Upper lobe of left lung (tissue), 6 donors: ENCODE measurements at regions not wholly inside any gene's neighbourhood (a gene's known extent, or its start where the extent isn't known, plus 50 kb on each side); places are given as distances from the start of the nearest gene placed in this dataset.
"Not testable (repeated sequence)": the region's sequence is repeated elsewhere in the genome, so short reads cannot be mapped to it uniquely, and the experiment has no call there.

Experiments
- ATAC-seq, 2 donors: fragments of 200-7000 bp; cut with Tn5 transposase; one replicate each; pipeline ENCODE4 v1.9.1; 2022; ENCODE audit warnings: mild to moderate bottlenecking in 2 of 2, moderate library complexity in 2 of 2; ENCODE audit not compliant: low FRiP score in 2 of 2
- DNase-seq, 2 donors: peaks; one replicate each; pipeline ENCODE4 v3.0.0-alpha.2; 2019 to 2020
- H3K27ac ChIP-seq, 4 donors: fragments of 200-600 bp; sonication (generic); one replicate each; pipeline ENCODE4 v1.5.1; 2016 to 2019
- H3K27me3 ChIP-seq, 4 donors: fragments of 200-600 bp; sonication (generic); one replicate each; pipeline ENCODE4 v1.5.1; 2017 to 2019
- H3K36me3 ChIP-seq, 4 donors: fragments of 200-600 bp; sonication (generic); one replicate each; pipeline ENCODE4 v1.5.1; 2016 to 2019
- H3K4me1 ChIP-seq, 4 donors: fragments of 200-600 bp; sonication (generic); one replicate each; pipeline ENCODE4 v1.5.1; 2018 to 2019
- H3K4me3 ChIP-seq, 4 donors: fragments of 200-600 bp; sonication (generic); one replicate each; pipeline ENCODE4 v1.5.1; 2017 to 2019; ENCODE audit warnings: mild to moderate bottlenecking in 2 of 4, moderate library complexity in 1 of 4
- H3K9me3 ChIP-seq, 4 donors: fragments of 200-600 bp; sonication (generic); one replicate each; pipeline ENCODE4 v1.5.1; 2018 to 2019
- CTCF ChIP-seq, 6 experiments: fragments of 450-650 bp in 4 of 6; fragments of 200-600 bp in 2 of 6; sonication (generic) in 2 of 6; IDR thresholded peaks; one replicate each; pipeline ENCODE4 v1.5.1; 2016 to 2019; ENCODE audit warnings: antibody characterized with exemption in 6 of 6
- EP300 ChIP-seq, 4 donors: sonication (generic); formaldehyde crosslinking; IDR thresholded peaks; one replicate each; pipeline ENCODE4 v1.5.1; 2017; ENCODE audit warnings: antibody characterized with exemption in 4 of 4, control low read depth in 2 of 4
- POLR2A ChIP-seq, 4 donors: fragments of 450-650 bp; IDR thresholded peaks; one replicate each; pipeline ENCODE4 v1.5.1; 2016 to 2017; ENCODE audit warnings: antibody characterized with exemption in 4 of 4, mild to moderate bottlenecking in 2 of 4
- POLR2AphosphoS5 ChIP-seq, 2 donors: sonication (generic); formaldehyde crosslinking; IDR thresholded peaks; one replicate each; pipeline ENCODE4 v1.5.1; 2017; ENCODE audit warnings: antibody characterized with exemption in 2 of 2
- WGBS, 2 donors: methylation state at CpG; one replicate each; pipeline ENCODE4 v1.1.5; 2017 to 2018; 5-methylcytosine and 5-hydroxymethylcytosine counted together
- donor health status: DM: no; HTN: no; CAD: no; lungs with moderate emphysema.
- donor health status: DM: no; HTN: yes; CAD: no; lungs with severe emphysema.

- TF ChIP-seq EP300 (IDR thresholded peaks at IDR 0.05): no peak
- no peak for TF ChIP-seq POLR2AphosphoS5 (IDR thresholded peaks at IDR 0.05)
- TF ChIP-seq POLR2A (IDR thresholded peaks at IDR 0.05): no peak
- TF ChIP-seq CTCF (IDR thresholded peaks at IDR 0.05): no peak
- Histone ChIP-seq H3K4me1 (no peaks in the 10 kb centered on the region), H3K9me3 (peaks cover 0 to 13% (median 3%) of the 10 kb centered on the region in 4 donors), H3K27ac (no peak overlapping the region), H3K27me3 (no peaks in the 10 kb centered on the region), H3K4me3 (no peak overlapping the region), H3K36me3 (no peaks in the 10 kb centered on the region)
- 41 to 65% methylated on average over 2 of the region's 2 CpGs for WGBS, 2 donors
- DNase-seq: no peak
- ATAC-seq: no peak
Observed at GRCh38 chr2:5021136-5021535, 671.0 kb upstream of the SOX11 start.

GRCh38 chr2:5022061-5022460, 670.1 kb upstream of the SOX11 start:
- no peaks in the 10 kb centered on the region for H3K4me1 ChIP-seq
- no peak overlapping the region for H3K4me3 ChIP-seq
- H3K27ac ChIP-seq: no peak overlapping the region
- no peak for TF ChIP-seq POLR2A (IDR thresholded peaks at IDR 0.05)
- TF ChIP-seq CTCF (IDR thresholded peaks at IDR 0.05): no peak
- no peak for TF ChIP-seq EP300 (IDR thresholded peaks at IDR 0.05)
- no peak for TF ChIP-seq POLR2AphosphoS5 (IDR thresholded peaks at IDR 0.05)
- no peak for ATAC-seq
- H3K27me3 ChIP-seq: no peaks in the 10 kb centered on the region
- peaks cover 0 to 13% (median 3%) of the 10 kb centered on the region in 4 donors for H3K9me3 ChIP-seq
- DNase-seq: no peak
- no peaks in the 10 kb centered on the region for H3K36me3 ChIP-seq
- 94 to 95% methylated on average over 3 of the region's 3 CpGs for WGBS, 2 donors

- peaks cover 0 to 13% (median 3%) of the 10 kb centered on the region in 4 donors for H3K9me3 ChIP-seq
- DNase-seq, ATAC-seq, H3K4me1 ChIP-seq, H3K36me3 ChIP-seq, H3K4me3 ChIP-seq, H3K27me3 ChIP-seq, H3K27ac ChIP-seq: not testable (repeated sequence)
Observed at GRCh38 chr2:5022708-5023635, 669.2 kb upstream of the SOX11 start.

GRCh38 chr2:5026571-5027234, 665.5 kb upstream of the SOX11 start:
- H3K4me3 ChIP-seq: no peak overlapping the region
- ATAC-seq (no peak), DNase-seq (no peak)
- no peaks in the 10 kb centered on the region for H3K27me3 ChIP-seq
- no peaks in the 10 kb centered on the region for H3K36me3 ChIP-seq
- TF ChIP-seq EP300 (IDR thresholded peaks at IDR 0.05) (no peak), POLR2A (IDR thresholded peaks at IDR 0.05) (no peak), CTCF (IDR thresholded peaks at IDR 0.05) (no peak), POLR2AphosphoS5 (IDR thresholded peaks at IDR 0.05) (no peak)
- no peaks in the 10 kb centered on the region for H3K4me1 ChIP-seq
- no peak overlapping the region for H3K27ac ChIP-seq
- 64 to 70% methylated on average over 9 of the region's 9 CpGs for WGBS, 2 donors
- peaks cover 0 to 6% (median 3%) of the 10 kb centered on the region in 4 donors for H3K9me3 ChIP-seq

GRCh38 chr2:5035057-5035488, 657.1 kb upstream of the SOX11 start:
- DNase-seq: no peak
- Histone ChIP-seq H3K27ac (no peak overlapping the region), H3K9me3 (no peaks in the 10 kb centered on the region), H3K36me3 (no peaks in the 10 kb centered on the region), H3K4me1 (no peaks in the 10 kb centered on the region), H3K27me3 (no peaks in the 10 kb centered on the region), H3K4me3 (no peak overlapping the region)
- 90 to 93% methylated on average over 6 of the region's 6 CpGs for WGBS, 2 donors
- TF ChIP-seq POLR2AphosphoS5 (IDR thresholded peaks at IDR 0.05): no peak
- TF ChIP-seq EP300 (IDR thresholded peaks at IDR 0.05): no peak
- no peak for TF ChIP-seq POLR2A (IDR thresholded peaks at IDR 0.05)
- no peak for TF ChIP-seq CTCF (IDR thresholded peaks at IDR 0.05)
- no peak for ATAC-seq
